HEK293 (cell line): ENCODE measurements at regions not wholly inside any gene's neighbourhood (a gene's known extent, or its start where the extent isn't known, plus 50 kb on each side); places are given as distances from the start of the nearest gene placed in this dataset.

Source experiments
- CTCF ChIA-PET: fragments of 350-600 bp; formaldehyde crosslinking; extraction: SDS; loops from one replicate; lab custom pipeline; 2021; ENCODE audit warnings: antibody characterized with exemption; lab: Yijun Ruan, JAX
- POLR2A ChIA-PET: fragments of 300-600 bp; formaldehyde crosslinking; extraction: SDS; loops from one replicate; lab custom pipeline; 2020; ENCODE audit warnings: antibody characterized with exemption, inconsistent platforms; lab: Yijun Ruan, JAX
- H3K27ac ChIP-seq: fragments of 200-500 bp; sonication (Bioruptor generic); 2 replicates; pipeline ENCODE4 v1.5.1; 2014; ENCODE audit warnings: low read depth, low read length, control low read depth, inconsistent platforms; ENCODE audit errors: extremely low read depth
- H3K36me3 ChIP-seq, 2 experiments: fragments of 200-500 bp in 1 of 2; sonication (Bioruptor generic) in 1 of 2; 1 replicate in 1 of 2; 2 replicates in 1 of 2; pipeline ENCODE4 v1.5.1; 2014 to 2017; ENCODE audit warnings: inconsistent platforms in 2 of 2, low read length in 2 of 2; ENCODE audit not compliant: control insufficient read depth in 2 of 2, insufficient read depth in 1 of 2
- H3K4me1 ChIP-seq: fragments of 200-500 bp; sonication (Bioruptor generic); 2 replicates; pipeline ENCODE4 v1.5.1; 2014; ENCODE audit warnings: mild to moderate bottlenecking, low read length, inconsistent platforms; ENCODE audit not compliant: control insufficient read depth, insufficient read depth
- H3K4me3 ChIP-seq: 2 replicates; pipeline ENCODE4 v1.5.1; 2011; ENCODE audit warnings: low read depth, mild to moderate bottlenecking, control low read depth, low read length, moderate library complexity
- H3K9me3 ChIP-seq: fragments of 200-500 bp; sonication (Bioruptor generic); 2 replicates; pipeline ENCODE4 v1.5.1; 2014; ENCODE audit warnings: low read depth, low read length, inconsistent platforms; ENCODE audit not compliant: control insufficient read depth, insufficient read depth
- PRDM1 ChIP-seq: fragments of 450-650 bp; formaldehyde crosslinking; IDR thresholded peaks from 2 replicates; pipeline ENCODE4; 2016; ENCODE audit warnings: missing biosample characterization, missing genetic modification characterization
- RBAK ChIP-seq: fragments of 450-650 bp; formaldehyde crosslinking; IDR thresholded peaks from 2 replicates; pipeline ENCODE4 v1.5.1; 2016; ENCODE audit warnings: missing biosample characterization, missing genetic modification characterization
- SCRT1 ChIP-seq: fragments of 450-650 bp; formaldehyde crosslinking; IDR thresholded peaks from 2 replicates; pipeline ENCODE4 v1.5.1; 2016; ENCODE audit warnings: missing biosample characterization, missing genetic modification characterization, borderline replicate concordance
- ZBTB48 ChIP-seq: fragments of 450-650 bp; formaldehyde crosslinking; IDR thresholded peaks from 2 replicates; pipeline ENCODE4 v1.5.1; 2016; ENCODE audit warnings: missing biosample characterization, missing genetic modification characterization
- ZFP69B ChIP-seq: fragments of 450-650 bp; formaldehyde crosslinking; IDR thresholded peaks from 2 replicates; pipeline ENCODE4 v1.5.1; 2016; ENCODE audit warnings: missing biosample characterization, missing genetic modification characterization
- ZNF112 ChIP-seq: fragments of 450-650 bp; formaldehyde crosslinking; IDR thresholded peaks from 2 replicates; pipeline ENCODE4 v1.5.0; 2017; ENCODE audit warnings: missing biosample characterization, missing genetic modification characterization
- ZNF157 ChIP-seq: fragments of 450-650 bp; formaldehyde crosslinking; IDR thresholded peaks from 2 replicates; pipeline ENCODE4 v1.5.1; 2016; ENCODE audit warnings: missing biosample characterization, missing genetic modification characterization
- ZNF174 ChIP-seq: fragments of 450-650 bp; formaldehyde crosslinking; IDR thresholded peaks from 2 replicates; pipeline ENCODE4 v1.5.0; 2017; ENCODE audit warnings: missing biosample characterization, mild to moderate bottlenecking, missing genetic modification characterization
- ZNF221 ChIP-seq: fragments of 450-650 bp; formaldehyde crosslinking; IDR thresholded peaks from 2 replicates; pipeline ENCODE4 v1.5.1; 2017; ENCODE audit warnings: missing biosample characterization, missing genetic modification characterization, borderline replicate concordance
- ZNF248 ChIP-seq: fragments of 450-650 bp; formaldehyde crosslinking; IDR thresholded peaks from 2 replicates; pipeline ENCODE4 v1.5.1; 2017; ENCODE audit warnings: missing biosample characterization, missing genetic modification characterization
- ZNF274 ChIP-seq, 2 experiments: fragments of 200-500 bp in 1 of 2; fragments of 450-650 bp in 1 of 2; sonication (Bioruptor generic) in 1 of 2; formaldehyde crosslinking in 1 of 2; IDR thresholded peaks; 2 replicates each; pipeline versions ENCODE4 v1.5.1 to v1.6.1; 2014 to 2016; ENCODE audit warnings: borderline replicate concordance in 1 of 2, inconsistent platforms in 1 of 2, low read length in 1 of 2, missing biosample characterization in 1 of 2, missing genetic modification characterization in 1 of 2
- ZNF391 ChIP-seq: fragments of 450-650 bp; formaldehyde crosslinking; IDR thresholded peaks from 2 replicates; pipeline ENCODE4 v1.5.1; 2016; ENCODE audit warnings: low read depth, missing biosample characterization, missing genetic modification characterization, borderline replicate concordance
- ZNF423 ChIP-seq: fragments of 450-650 bp; formaldehyde crosslinking; IDR thresholded peaks from 2 replicates; pipeline ENCODE4 v1.5.1; 2016; ENCODE audit warnings: missing biosample characterization, missing genetic modification characterization
- ZNF555 ChIP-seq: fragments of 450-650 bp; formaldehyde crosslinking; conservative IDR thresholded peaks from 2 replicates; pipeline ENCODE4 v1.5.1; 2017; ENCODE audit warnings: missing biosample characterization, mild to moderate bottlenecking, missing genetic modification characterization, inconsistent platforms
- ZNF571 ChIP-seq: fragments of 450-650 bp; formaldehyde crosslinking; IDR thresholded peaks from 2 replicates; pipeline ENCODE4 v1.5.0; 2017; ENCODE audit warnings: missing biosample characterization, missing genetic modification characterization
- ZNF660 ChIP-seq: fragments of 450-650 bp; IDR thresholded peaks from 2 replicates; pipeline ENCODE4 v1.5.1; 2018; ENCODE audit warnings: missing biosample characterization, mild to moderate bottlenecking, missing genetic modification characterization
- TF ChIP-seq, protein P1 (sequence below): fragments of 450-650 bp; formaldehyde crosslinking; IDR thresholded peaks from 2 replicates; pipeline ENCODE4 v1.5.1; 2017; ENCODE audit warnings: missing biosample characterization, missing genetic modification characterization
- TF ChIP-seq, protein P2 (sequence below): fragments of 450-650 bp; formaldehyde crosslinking; IDR thresholded peaks from 2 replicates; pipeline ENCODE4 v1.5.1; 2016; ENCODE audit warnings: missing biosample characterization, missing genetic modification characterization
- TF ChIP-seq, protein P3 (sequence below): fragments of 450-650 bp; formaldehyde crosslinking; IDR thresholded peaks from 2 replicates; pipeline ENCODE4 v1.5.1; 2016; ENCODE audit warnings: missing biosample characterization, missing genetic modification characterization, borderline replicate concordance
- TF ChIP-seq, protein P4 (sequence below): fragments of 450-650 bp; formaldehyde crosslinking; IDR thresholded peaks from 2 replicates; pipeline ENCODE4 v1.5.1; 2016; ENCODE audit warnings: missing biosample characterization, missing genetic modification characterization
- TF ChIP-seq, protein P5 (sequence below): fragments of 450-650 bp; formaldehyde crosslinking; IDR thresholded peaks from 2 replicates; pipeline ENCODE4 v1.5.1; 2016; ENCODE audit warnings: missing biosample characterization, missing genetic modification characterization

DNA sequence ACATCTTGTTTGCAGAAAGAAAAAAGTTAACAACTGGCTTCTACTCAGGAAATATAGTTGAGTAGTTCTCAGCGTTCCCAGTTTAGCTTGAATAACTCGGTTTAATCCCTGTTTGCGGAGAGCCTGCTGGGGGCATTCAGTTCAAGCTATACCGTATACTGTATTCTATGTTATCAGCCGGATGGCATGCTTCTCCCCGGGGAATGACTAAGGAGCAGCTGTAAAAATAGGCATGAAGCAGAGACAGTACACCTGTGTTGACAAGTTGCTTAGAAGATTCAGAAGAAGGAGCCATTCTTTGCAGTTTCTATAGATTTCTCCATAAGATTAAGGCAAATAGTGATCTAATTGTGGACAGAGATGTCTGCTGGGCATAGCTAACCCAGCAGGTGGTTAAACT is 267.8 kb upstream of the NCAM2 start:
- no peak for TF ChIP-seq ZNF571 (tag by site-specific recombination)
- TF ChIP-seq ZNF174 (tag by site-specific recombination): no peak
- no peak for TF ChIP-seq RBAK
- TF ChIP-seq, protein P1, sequence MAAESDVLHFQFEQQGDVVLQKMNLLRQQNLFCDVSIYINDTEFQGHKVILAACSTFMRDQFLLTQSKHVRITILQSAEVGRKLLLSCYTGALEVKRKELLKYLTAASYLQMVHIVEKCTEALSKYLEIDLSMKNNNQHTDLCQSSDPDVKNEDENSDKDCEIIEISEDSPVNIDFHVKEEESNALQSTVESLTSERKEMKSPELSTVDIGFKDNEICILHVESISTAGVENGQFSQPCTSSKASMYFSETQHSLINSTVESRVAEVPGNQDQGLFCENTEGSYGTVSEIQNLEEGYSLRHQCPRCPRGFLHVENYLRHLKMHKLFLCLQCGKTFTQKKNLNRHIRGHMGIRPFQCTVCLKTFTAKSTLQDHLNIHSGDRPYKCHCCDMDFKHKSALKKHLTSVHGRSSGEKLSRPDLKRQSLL (tag by site-specific recombination): no peak
- TF ChIP-seq ZNF157: no peak
- TF ChIP-seq ZNF274 (IDR thresholded peaks at IDR 0.05; ENCODE audit: low read length): no peak
- no peak for TF ChIP-seq ZNF274 (tag by site-specific recombination; IDR thresholded peaks at IDR 0.05; ENCODE audit: borderline replicate concordance)
- no peak for TF ChIP-seq ZNF423 (tag by site-specific recombination)
- no peak for TF ChIP-seq ZNF112 (tag by site-specific recombination)
- Histone ChIP-seq H3K27ac (no peak overlapping the region), H3K4me3 (no peak overlapping the region), H3K9me3 (no peaks in the 10 kb centered on the region; the same call in 1 of the 2 replicates), H3K4me1 (no peaks in the 10 kb centered on the region), H3K36me3 (no peaks in the 10 kb centered on the region)
- POLR2A ChIA-PET: no interaction called here
- CTCF ChIA-PET: interaction anchor here (0.8 kb wide), 1 partner anchor 287 kb away, joined by 3 read pairs; no protein-coding TSS in a partner anchor

DNA sequence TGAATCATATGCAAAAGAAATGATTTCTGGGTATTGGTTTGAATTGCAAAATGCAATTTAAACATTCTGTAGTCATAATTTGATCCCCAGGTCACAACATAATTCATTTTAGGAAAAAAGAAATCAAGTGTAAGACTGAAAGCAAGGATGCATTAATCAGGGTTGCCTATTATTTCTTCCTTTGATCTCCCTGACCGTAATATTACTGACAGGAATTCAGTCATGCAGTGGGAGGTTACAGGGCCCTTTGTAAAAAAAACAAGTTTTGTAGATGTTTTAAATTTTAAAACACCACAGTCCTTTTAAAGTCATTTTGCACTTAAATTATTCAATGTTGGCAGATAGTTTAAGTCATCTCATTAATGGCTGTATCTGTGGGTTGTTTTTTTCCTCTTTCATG is 263.0 kb upstream of the NCAM2 start:
- H3K36me3 ChIP-seq: no peaks in the 10 kb centered on the region
- H3K9me3 ChIP-seq: no peaks in the 10 kb centered on the region
- no peaks in the 10 kb centered on the region for H3K4me1 ChIP-seq
- CTCF ChIA-PET: interaction anchor here (0.9 kb wide), 1 partner anchor 32 kb away, joined by 3 read pairs; no protein-coding TSS in a partner anchor
- no peak overlapping the region for H3K27ac ChIP-seq
- no peak overlapping the region for H3K4me3 ChIP-seq
- TF ChIP-seq ZNF221 (tag by site-specific recombination): no peak
- no peak for TF ChIP-seq ZNF555
- TF ChIP-seq ZFP69B (tag by site-specific recombination): no peak
- TF ChIP-seq PRDM1 (tag by site-specific recombination): no peak
- TF ChIP-seq ZNF660 (tag by site-specific recombination): no peak
- no peak for TF ChIP-seq ZNF391 (tag by site-specific recombination)
- no peak for TF ChIP-seq ZNF174 (tag by site-specific recombination)
- TF ChIP-seq, protein P2, sequence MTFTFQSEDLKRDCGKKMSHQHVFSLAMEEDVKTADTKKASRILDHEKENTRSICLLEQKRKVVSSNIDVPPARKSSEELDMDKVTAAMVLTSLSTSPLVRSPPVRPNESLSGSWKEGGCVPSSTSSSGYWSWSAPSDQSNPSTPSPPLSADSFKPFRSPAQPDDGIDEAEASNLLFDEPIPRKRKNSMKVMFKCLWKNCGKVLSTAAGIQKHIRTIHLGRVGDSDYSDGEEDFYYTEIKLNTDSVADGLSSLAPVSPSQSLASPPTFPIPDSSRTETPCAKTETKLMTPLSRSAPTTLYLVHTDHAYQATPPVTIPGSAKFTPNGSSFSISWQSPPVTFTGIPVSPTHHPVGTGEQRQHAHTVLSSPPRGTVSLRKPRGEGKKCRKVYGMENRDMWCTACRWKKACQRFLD (tag by site-specific recombination): no peak
- TF ChIP-seq, all 188 proteins: peak for 0
- POLR2A ChIA-PET: no interaction called here

DNA sequence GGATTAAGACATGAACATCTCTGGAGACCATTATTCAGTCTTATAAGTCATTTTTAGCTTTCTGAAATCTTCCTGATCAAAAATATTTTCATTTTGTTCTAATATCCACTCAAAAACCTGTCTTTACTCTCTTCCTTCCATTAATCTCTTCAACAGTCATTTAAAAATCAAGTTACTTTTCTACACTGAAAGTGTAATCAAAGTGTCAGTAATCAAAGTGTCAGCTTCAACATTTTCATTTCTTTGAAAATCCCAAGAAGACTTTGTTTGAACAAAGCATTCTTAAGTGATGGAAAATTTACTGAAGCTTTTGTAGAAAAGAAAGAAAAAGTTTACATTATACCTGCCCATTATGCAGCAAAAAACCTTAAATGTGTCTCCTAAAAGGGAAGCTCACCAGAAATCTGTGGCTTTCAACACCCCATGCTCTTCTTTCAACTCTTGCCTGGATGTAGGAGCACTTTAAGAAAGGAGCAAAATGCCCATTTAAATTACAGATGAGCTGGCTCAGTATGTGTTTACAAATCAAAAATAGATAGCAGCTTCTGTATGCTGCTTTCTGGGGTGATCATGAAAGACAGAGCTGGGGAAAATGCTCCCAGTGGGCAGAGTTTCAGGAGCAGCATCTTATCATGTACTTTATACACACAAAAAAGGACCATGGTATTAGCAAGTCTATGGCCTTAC is 260.8 kb upstream of the NCAM2 start:
- ChIA-PET POLR2A (no interaction called here), CTCF (no interaction called here)
- Histone ChIP-seq H3K36me3 (no peaks in the 10 kb centered on the region), H3K9me3 (no peaks in the 10 kb centered on the region), H3K4me1 (no peaks in the 10 kb centered on the region), H3K27ac (no peak overlapping the region), H3K4me3 (no peak overlapping the region)
- no peak for TF ChIP-seq ZNF248 (tag by site-specific recombination)
- TF ChIP-seq SCRT1 (tag by site-specific recombination): no peak
- TF ChIP-seq, protein P3, sequence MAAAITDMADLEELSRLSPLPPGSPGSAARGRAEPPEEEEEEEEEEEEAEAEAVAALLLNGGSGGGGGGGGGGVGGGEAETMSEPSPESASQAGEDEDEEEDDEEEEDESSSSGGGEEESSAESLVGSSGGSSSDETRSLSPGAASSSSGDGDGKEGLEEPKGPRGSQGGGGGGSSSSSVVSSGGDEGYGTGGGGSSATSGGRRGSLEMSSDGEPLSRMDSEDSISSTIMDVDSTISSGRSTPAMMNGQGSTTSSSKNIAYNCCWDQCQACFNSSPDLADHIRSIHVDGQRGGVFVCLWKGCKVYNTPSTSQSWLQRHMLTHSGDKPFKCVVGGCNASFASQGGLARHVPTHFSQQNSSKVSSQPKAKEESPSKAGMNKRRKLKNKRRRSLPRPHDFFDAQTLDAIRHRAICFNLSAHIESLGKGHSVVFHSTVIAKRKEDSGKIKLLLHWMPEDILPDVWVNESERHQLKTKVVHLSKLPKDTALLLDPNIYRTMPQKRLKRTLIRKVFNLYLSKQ (tag by site-specific recombination): no peak
- TF ChIP-seq ZBTB48: no peak
- TF ChIP-seq, protein P4, sequence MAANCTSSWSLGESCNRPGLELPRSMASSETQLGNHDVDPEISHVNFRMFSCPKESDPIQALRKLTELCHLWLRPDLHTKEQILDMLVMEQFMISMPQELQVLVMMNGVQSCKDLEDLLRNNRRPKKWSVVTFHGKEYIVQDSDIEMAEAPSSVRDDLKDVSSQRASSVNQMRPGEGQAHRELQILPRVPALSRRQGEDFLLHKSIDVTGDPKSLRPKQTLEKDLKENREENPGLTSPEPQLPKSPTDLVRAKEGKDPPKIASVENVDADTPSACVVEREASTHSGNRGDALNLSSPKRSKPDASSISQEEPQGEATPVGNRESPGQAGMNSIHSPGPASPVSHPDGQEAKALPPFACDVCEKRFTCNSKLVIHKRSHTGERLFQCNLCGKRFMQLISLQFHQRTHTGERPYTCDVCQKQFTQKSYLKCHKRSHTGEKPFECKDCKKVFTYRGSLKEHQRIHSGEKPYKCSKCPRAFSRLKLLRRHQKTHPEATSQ (tag by site-specific recombination): no peak
- TF ChIP-seq, protein P5, sequence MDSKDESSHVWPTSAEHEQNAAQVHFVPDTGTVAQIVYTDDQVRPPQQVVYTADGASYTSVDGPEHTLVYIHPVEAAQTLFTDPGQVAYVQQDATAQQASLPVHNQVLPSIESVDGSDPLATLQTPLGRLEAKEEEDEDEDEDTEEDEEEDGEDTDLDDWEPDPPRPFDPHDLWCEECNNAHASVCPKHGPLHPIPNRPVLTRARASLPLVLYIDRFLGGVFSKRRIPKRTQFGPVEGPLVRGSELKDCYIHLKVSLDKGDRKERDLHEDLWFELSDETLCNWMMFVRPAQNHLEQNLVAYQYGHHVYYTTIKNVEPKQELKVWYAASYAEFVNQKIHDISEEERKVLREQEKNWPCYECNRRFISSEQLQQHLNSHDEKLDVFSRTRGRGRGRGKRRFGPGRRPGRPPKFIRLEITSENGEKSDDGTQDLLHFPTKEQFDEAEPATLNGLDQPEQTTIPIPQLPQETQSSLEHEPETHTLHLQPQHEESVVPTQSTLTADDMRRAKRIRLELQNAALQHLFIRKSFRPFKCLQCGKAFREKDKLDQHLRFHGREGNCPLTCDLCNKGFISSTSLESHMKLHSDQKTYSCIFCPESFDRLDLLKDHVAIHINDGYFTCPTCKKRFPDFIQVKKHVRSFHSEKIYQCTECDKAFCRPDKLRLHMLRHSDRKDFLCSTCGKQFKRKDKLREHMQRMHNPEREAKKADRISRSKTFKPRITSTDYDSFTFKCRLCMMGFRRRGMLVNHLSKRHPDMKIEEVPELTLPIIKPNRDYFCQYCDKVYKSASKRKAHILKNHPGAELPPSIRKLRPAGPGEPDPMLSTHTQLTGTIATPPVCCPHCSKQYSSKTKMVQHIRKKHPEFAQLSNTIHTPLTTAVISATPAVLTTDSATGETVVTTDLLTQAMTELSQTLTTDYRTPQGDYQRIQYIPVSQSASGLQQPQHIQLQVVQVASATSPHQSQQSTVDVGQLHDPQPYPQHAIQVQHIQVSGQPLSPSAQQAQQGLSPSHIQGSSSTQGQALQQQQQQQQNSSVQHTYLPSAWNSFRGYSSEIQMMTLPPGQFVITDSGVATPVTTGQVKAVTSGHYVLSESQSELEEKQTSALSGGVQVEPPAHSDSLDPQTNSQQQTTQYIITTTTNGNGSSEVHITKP (tag by site-specific recombination): no peak
